Skeletal muscle satellite cell (primary cell): ENCODE measurements at regions not wholly inside any gene's neighbourhood (a gene's known extent, or its start where the extent isn't known, plus 50 kb on each side); places are given as distances from the start of the nearest gene placed in this dataset.

Source experiments
- H3K27me3 ChIP-seq: 2 replicates; pipeline ENCODE4 v1.7.0; 2013; ENCODE audit warnings: low read length; ENCODE audit not compliant: control insufficient read depth, insufficient read depth
- H3K36me3 ChIP-seq: 2 replicates; pipeline ENCODE4 v1.7.0; 2013; ENCODE audit warnings: mild to moderate bottlenecking, control low read depth, low read length; ENCODE audit not compliant: insufficient read depth
- H3K4me1 ChIP-seq: 2 replicates; pipeline ENCODE4 v1.7.0; 2013; ENCODE audit warnings: low read length; ENCODE audit not compliant: control insufficient read depth, insufficient read depth
- H3K4me2 ChIP-seq: 2 replicates; pipeline ENCODE4 v1.7.0; 2013; ENCODE audit warnings: mild to moderate bottlenecking, low read length
- H3K4me3 ChIP-seq: 2 replicates; pipeline ENCODE4 v1.7.0; 2013; ENCODE audit warnings: low read length
- H3K9ac ChIP-seq: 2 replicates; pipeline ENCODE4 v1.7.0; 2013; ENCODE audit warnings: mild to moderate bottlenecking, low read depth, low read length, moderate library complexity
- H3K9me3 ChIP-seq: replicated peaks from 2 replicates; pipeline ENCODE4 v1.7.0; 2013; ENCODE audit warnings: mild to moderate bottlenecking, control low read depth, low read length

DNA sequence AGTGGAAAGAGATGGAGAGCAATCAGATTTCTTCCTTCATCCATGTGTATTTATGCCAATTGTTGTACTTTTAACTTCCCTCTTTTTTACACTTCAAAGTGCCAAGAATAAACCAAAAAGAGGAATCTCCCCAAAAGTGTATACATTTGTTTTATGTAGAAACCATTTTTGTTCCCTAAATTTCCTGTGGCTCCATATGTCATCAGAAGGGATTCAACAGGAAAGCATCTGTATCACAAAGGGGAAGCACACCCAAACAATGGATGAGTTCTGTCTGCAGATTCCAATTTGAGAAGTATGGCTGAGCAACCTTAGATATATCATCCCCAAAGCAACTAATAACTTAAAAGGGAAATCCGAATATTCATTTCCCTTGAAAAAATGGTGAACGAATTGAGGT lies 275.0 kb downstream of the MREG start:
- H3K4me2 ChIP-seq: no peak overlapping the region
- no peaks in the 10 kb centered on the region for H3K9me3 ChIP-seq
- H3K36me3 ChIP-seq: no peaks in the 10 kb centered on the region
- no peak overlapping the region for H3K4me3 ChIP-seq
- no peaks in the 10 kb centered on the region for H3K27me3 ChIP-seq
- H3K9ac ChIP-seq: no peak overlapping the region
- H3K4me1 ChIP-seq: peaks cover 12% of the 10 kb centered on the region

DNA sequence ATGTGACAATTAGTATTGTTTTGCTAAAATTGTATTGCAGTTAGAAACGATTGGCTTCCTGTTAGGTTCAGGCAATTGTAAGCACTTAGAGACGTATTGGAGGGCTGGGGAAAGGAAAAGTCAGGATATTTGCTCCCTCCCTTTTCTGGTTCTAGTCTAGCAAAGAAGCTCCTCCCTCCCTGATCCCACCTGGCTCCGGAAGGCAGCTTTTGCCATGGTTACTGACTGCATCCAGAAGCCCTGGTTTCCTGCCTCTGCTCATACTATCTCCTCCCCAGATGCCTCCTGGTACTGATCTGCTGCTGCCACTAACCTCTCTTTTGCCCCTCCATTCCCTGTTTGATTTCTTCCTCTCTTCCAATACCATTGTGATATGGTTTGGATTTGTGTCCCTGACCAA lies 275.9 kb downstream of the MREG start:
- no peaks in the 10 kb centered on the region for H3K9me3 ChIP-seq
- no peaks in the 10 kb centered on the region for H3K36me3 ChIP-seq
- no peak overlapping the region for H3K9ac ChIP-seq
- no peak overlapping the region for H3K4me2 ChIP-seq
- peaks cover 12% of the 10 kb centered on the region for H3K4me1 ChIP-seq
- H3K27me3 ChIP-seq: no peaks in the 10 kb centered on the region
- no peak overlapping the region for H3K4me3 ChIP-seq

DNA sequence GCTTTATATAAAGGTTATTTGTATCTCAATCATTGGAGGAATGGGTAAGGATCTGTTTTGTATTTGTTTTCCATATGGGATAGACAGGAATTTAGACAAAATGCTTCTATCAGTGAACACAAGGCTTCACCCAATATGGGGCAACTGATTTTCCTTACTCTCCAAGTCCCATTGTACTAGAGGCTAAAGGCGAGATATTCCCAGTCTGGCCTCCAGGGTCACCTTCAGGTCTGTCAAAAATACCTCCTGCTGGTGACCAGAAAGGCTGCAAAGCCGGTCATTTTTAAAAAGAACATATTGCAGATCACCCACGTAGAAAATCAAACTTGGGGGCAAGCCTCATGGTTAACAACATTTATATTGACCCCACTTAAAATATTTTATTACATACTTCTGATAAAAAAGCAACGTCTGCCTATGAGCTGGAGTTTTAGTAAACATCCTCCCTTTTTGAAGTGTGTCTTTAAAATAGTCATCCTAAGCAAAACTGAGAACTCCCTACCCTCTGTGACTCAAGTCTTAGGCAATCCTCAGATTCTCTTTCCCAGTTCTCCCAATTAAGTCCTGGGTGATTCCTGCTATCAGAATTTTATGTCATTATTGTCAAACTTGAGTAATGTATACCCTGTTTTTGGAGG lies 276.6 kb downstream of the MREG start:
- no peak overlapping the region for H3K4me3 ChIP-seq
- peak overlapping the region; percentile 46 for H3K4me2 ChIP-seq
- H3K9me3 ChIP-seq: no peaks in the 10 kb centered on the region
- H3K9ac ChIP-seq: peak overlapping the region; percentile 21
- H3K4me1 ChIP-seq: peaks cover 12% of the 10 kb centered on the region
- no peaks in the 10 kb centered on the region for H3K27me3 ChIP-seq
- H3K36me3 ChIP-seq: no peaks in the 10 kb centered on the region

DNA sequence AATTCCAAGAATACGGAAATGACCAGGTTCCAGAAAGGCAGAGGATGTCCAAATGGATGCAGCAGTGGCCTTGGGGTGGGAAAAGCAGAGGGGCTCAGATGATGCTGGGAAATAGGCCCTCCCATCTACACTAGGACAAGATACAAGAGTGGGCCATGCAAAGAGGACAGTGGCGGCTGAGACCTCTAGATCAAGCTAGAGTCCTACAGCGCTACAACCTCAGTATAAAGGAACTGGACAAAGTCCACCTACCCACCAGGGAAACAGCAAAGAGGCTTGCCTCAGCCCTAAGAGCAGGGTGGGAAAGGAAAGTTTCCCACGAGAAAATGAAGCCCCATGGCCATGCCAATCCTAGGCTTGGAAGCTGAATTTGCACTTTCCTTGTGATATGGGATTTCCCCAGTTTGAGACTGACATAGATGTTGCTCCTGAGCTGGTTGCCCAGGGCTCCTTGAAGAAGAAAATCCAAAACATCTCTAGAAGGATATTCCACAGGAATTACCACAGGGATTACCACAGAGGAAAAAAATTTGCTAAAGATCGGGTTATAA lies 282.2 kb downstream of the MREG start:
- no peak overlapping the region for H3K9ac ChIP-seq
- no peaks in the 10 kb centered on the region for H3K36me3 ChIP-seq
- peaks cover 30% of the 10 kb centered on the region for H3K4me1 ChIP-seq

DNA sequence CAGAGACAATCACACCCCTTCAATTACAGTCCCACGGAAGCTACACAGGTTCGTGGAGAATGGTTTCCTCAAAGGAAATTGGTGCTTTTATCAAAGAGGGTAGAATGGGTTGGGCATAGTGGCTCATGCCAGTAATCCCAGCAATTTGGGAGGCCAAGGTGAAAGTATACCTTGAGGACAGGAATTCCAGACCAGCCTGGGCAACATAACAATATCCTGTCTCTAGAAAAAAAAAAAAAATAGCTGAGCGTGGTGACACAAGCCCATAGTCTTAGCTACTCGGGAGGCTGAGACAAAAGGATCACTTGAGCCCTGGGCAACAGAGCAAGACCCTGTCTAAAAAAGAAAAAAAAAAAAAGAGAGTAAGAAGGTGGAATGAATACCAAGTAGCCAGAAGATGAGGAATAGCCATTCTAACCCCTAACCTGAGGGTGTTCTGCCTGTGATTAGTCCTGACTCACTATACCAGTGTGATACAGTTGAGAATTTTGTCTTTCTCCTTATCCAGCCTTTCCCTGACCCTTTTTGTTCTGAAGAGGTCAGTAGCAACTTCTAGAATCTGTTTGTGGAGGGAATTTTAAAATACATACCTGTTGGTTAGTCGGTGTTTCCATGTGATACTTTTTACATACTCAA lies 283.2 kb downstream of the MREG start:
- Histone ChIP-seq H3K4me1 (peaks cover 30% of the 10 kb centered on the region), H3K4me2 (no peak overlapping the region), H3K9ac (no peak overlapping the region), H3K36me3 (no peaks in the 10 kb centered on the region), H3K9me3 (no peaks in the 10 kb centered on the region), H3K27me3 (no peaks in the 10 kb centered on the region), H3K4me3 (no peak overlapping the region)

More for the DNA sequence above, 282.2 kb downstream of the MREG start:
- no peak overlapping the region for H3K4me2 ChIP-seq
- no peaks in the 10 kb centered on the region for H3K27me3 ChIP-seq
- no peaks in the 10 kb centered on the region for H3K9me3 ChIP-seq
- no peak overlapping the region for H3K4me3 ChIP-seq

DNA sequence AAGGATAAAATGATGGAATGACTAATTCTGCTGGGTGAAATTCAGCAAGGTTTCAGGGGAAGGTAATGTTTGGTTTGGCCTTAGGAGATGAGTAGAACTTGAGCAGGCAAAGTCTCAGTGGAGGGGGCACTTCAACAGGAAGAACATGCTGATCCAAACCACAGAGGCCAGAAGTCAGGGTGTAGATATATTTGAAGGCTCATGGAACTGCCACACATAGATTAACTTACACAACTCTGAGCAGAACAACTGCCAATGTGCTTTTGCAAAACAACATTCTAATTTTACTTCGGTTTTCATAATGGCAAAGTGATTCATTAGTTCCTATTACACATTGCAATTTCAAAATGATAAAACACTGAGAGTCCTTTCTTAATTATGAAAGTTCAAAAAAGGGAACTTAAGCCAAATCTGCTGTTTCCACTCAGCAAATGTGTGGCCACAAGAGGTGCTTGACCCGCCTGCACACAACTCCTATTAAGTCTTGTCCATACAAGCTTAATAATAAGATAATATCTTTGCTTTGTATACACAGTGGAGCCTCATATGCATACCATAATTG lies 284.8 kb downstream of the MREG start:
- Histone ChIP-seq H3K9me3 (no peaks in the 10 kb centered on the region), H3K36me3 (no peaks in the 10 kb centered on the region), H3K4me2 (peak overlapping the region; percentile 58), H3K27me3 (no peaks in the 10 kb centered on the region), H3K9ac (peak overlapping the region; percentile 40), H3K4me1 (peaks cover 34% of the 10 kb centered on the region), H3K4me3 (no peak overlapping the region)

DNA sequence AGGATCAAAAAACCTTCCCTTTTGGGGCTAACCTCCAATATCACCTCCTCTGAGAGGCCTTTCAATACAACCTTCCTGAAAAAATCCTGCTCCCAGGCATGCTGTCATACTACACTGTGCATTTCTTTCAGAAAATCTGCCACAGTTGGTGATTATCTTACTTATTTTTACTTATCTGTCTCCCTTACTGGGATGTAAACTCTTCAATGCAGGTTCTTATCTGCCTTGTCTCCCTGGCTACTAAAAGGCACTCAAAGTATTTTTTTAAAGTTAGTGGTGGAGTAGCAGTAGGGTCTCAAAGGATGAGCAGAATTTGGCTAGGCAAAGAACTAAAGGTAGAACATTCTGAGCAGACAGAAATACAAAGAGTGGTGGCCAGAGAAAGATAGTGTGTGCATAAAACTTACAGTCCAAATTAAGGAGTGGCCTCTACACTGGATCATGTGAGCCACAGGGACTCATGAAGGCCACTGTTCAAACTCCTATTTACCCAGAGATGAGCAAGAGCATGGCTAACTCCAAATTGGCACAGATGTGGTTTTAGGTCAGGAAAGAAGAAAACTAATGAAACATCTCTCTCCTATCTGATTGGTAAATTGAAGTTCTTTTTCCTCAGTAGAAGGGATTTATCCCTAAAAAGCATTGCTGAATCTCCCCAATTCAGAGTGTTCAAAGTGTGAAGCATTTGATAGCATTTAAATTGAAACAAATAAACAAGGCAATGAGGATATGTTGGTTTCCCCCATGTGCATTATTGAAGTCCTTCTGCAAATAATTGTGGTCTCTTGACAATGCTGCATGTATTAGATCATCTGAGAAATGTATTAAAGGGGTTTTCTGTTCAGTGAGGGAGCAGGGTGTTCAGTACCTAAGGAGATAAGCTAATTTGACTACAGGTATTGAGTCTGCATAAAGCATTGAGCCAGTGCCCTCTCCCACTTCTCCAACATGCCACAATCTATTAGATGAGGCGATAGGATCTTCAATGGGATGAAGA lies 285.5 kb downstream of the MREG start:
- Histone ChIP-seq H3K9ac (peak overlapping the region; percentile 55), H3K4me3 (no peak overlapping the region), H3K4me1 (peaks cover 40% of the 10 kb centered on the region), H3K4me2 (peak overlapping the region; percentile 58), H3K27me3 (no peaks in the 10 kb centered on the region), H3K36me3 (no peaks in the 10 kb centered on the region), H3K9me3 (no peaks in the 10 kb centered on the region)

DNA sequence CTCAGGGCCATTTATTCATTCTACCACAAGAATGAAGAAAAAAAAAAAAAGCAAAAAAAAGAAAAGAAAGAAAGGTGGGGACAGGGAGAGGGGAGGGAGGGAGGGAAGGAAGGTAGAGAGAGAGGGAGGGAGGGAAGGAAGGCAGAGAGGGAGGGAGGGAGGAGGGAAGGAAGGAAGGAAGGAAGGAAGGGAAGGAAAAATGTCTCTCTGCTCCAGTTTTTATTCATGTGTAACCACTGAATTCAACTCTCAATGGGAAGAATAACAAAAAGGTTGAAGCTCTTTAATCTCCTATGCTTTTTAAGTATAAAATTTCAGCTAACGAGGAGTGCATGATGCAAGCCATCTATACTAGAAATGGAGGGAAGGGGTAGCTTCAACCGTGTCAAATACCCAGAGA lies 287.3 kb downstream of the MREG start:
- H3K4me2 ChIP-seq: no peak overlapping the region
- no peak overlapping the region for H3K9ac ChIP-seq
- no peaks in the 10 kb centered on the region for H3K27me3 ChIP-seq
- peaks cover 47% of the 10 kb centered on the region for H3K4me1 ChIP-seq
- no peaks in the 10 kb centered on the region for H3K9me3 ChIP-seq
- H3K36me3 ChIP-seq: no peaks in the 10 kb centered on the region
- no peak overlapping the region for H3K4me3 ChIP-seq

DNA sequence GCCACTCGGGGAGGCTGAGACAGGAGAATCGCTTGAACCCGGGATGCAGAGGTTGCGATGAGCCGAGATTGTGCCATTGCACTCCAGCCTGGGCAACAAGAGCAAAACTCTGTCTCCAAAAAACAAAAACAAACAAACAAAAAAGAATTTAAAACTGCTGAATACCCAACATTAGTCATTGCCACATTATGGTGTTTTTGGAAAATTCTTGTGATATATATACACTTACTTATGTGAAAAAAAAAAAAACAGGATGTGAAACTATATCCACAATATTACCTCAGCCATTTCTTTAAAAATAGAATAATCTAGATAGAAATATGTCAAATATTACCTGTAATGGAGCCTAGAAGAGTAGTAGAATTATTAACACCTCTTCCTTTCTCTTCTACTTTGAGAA lies 288.3 kb upstream of the FN1 start:
- Histone ChIP-seq H3K9ac (no peak overlapping the region), H3K4me1 (peaks cover 38% of the 10 kb centered on the region), H3K4me2 (no peak overlapping the region), H3K27me3 (no peaks in the 10 kb centered on the region), H3K36me3 (no peaks in the 10 kb centered on the region), H3K9me3 (no peaks in the 10 kb centered on the region), H3K4me3 (no peak overlapping the region)

DNA sequence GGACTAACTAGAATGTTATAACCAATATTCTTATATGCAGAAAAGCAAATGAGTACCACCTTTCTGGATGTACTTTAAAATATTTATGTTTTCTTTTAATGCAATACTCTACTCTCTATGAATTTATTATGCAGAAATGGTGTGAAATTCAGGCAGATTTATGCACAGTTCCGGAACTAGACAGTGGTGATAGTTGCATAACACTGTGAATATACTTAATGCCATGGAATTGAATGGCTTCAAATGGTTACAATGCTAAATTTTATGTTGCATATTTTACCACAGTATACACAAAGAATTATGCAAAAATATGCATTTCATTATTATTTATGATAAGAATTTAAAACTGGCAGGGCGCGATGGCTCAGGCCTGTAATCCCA lies 287.8 kb upstream of the FN1 start:
- H3K27me3 ChIP-seq: no peaks in the 10 kb centered on the region

DNA sequence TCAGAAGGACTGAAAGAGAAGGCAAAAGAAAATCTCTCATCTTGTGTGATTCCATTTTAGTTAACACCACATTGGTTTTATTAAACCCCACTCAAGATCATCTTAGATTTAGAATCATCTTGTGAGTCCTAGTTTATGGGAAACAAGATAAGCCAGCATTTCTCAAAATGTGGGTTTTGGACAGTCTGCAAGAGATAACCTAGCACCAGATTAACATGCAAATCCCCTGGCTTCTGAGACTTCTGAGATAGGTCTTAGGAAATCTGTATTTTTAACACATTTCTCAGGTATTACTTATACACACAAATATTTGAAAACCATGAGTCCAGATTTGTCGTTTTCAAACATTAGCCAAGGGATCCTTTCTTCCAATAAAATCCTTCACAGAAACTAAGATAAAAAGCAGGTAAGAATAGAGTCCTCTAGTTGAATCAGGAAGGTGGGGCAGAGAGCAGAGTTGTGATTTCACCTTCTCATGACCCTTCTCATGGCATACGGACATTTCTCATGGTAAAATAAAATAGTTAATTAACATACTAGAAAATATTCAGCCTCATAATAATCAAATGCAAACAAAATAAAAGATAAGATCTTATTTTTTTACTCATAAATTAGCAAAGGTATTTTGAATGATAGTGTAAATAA lies 287.2 kb upstream of the FN1 start:
- H3K36me3 ChIP-seq: no peaks in the 10 kb centered on the region
- H3K4me2 ChIP-seq: no peak overlapping the region
- H3K9me3 ChIP-seq: no peaks in the 10 kb centered on the region
- no peak overlapping the region for H3K9ac ChIP-seq
- H3K4me3 ChIP-seq: no peak overlapping the region
- H3K27me3 ChIP-seq: no peaks in the 10 kb centered on the region
- H3K4me1 ChIP-seq: peaks cover 34% of the 10 kb centered on the region

More for the DNA sequence above, 287.8 kb upstream of the FN1 start:
- Histone ChIP-seq H3K9ac (no peak overlapping the region), H3K4me3 (no peak overlapping the region), H3K9me3 (no peaks in the 10 kb centered on the region), H3K36me3 (no peaks in the 10 kb centered on the region), H3K4me2 (no peak overlapping the region), H3K4me1 (peaks cover 34% of the 10 kb centered on the region)
